GM18511 (cell line): ENCODE measurements at regions not wholly inside any gene's neighbourhood (a gene's known extent, or its start where the extent isn't known, plus 50 kb on each side); places are given as distances from the start of the nearest gene placed in this dataset.

Source experiments
- ATAC-seq: cut with Tn5 transposase; IDR thresholded peaks from one replicate; pipeline ENCODE4 v1.9.1; 2021; ENCODE audit warnings: mild to moderate bottlenecking, moderate library complexity; ENCODE audit not compliant: unreplicated experiment

DNA sequence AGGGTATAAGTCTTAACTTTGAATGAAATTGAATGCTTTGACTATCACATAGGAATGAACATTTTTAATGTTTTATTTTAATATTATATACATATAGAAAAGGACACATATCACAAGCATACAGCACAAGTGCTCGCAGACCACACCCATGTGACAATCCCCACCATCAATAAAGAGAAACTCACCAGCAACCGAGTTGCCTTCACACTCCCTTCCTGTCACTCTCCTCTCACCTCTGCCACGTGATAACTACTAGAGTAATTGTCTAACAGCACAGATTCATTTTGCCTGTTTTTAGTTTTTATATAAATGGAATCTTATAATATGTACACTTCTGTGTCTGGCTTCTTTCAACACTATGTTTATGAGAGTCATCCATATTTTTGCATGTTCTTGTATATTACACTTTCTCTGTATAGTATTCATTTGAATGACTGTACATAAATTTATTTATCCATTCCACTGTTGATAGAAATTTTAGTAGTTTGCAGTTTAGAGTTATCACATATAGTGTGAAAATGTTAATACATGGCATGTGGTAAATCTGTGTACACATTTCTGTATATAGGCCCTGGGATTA lies 304.9 kb upstream of the DUSP10 start:
- no peak for ATAC-seq

DNA sequence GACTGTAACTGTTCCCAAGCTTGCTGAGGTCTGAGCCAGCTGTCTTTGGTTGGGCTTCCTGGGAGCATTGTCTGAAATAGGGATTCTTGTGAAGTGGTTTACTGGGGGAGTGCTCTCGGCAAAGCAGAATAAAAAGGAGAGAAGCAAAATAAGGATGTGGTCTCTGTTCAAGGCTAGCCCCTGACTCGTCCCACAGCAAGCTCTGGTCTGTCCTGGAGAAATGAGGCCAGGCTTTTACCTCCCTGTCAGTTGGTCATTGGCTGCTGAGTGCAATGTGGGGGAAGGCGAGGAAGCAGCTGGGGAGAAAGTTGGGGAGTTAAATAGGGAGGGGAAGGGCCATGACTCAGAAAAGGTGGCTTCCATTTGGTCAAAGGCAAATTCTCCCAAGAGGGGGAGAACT lies 303.9 kb upstream of the DUSP10 start:
- no peak for ATAC-seq

DNA sequence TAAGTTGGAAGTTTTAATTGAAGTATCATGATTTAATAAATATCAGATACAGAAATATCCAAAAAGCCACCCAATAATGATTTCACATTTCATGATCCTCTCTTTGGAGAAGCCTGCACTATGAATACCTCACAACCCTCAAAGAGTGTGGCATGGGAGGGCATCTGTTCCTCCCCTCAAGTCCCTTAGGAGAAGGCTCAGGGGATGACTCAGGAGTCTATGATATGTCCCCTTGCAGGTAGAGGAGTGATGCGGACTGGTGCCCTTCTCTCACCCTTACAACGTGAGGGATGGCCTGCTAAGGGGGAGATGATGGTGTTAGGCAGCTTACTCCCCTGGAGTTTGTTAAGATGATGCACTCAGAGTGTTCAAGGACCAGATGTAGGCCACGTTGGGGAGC lies 303.3 kb upstream of the DUSP10 start:
- ATAC-seq, result no peak

DNA sequence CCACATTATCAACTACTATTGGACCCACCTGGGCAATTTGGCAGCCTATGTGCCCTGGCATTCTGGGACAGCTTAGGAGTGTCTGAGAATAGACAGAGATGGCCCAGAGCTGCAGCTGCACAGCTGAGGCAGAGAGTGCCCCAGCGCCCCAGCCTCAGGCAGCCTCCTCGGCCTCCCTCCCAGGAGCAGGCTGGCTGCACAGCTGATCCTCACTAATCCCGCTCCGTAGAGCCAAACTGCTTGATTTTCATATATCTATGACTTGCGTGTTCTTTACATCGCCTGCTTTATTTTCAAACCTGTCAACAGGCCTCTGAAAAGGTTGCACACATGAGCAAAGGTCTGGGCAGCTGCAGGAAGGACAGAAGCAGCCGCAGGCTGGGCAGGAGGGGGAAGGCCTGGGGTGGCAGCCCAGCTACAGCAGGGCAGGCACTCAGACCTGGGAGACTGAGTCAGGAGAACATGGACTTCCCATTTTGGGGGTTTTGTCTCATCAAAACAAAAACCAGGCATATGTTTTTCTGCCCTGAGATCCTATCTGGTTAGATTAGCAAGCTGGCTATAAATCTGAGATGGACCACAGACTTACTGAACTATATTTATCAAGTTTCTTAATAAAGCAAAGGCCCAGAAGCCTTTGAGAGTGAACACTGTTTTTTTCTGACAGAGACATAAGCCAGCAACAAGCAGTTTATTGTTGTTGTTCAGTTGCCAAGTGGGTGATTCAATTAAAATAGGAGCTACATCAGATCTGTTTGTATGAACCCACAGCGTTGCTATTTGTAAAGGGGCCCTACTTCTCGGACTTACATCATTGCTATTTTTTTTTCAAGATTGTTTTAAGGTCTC lies 301.8 kb upstream of the DUSP10 start:
- ATAC-seq, result no peak

DNA sequence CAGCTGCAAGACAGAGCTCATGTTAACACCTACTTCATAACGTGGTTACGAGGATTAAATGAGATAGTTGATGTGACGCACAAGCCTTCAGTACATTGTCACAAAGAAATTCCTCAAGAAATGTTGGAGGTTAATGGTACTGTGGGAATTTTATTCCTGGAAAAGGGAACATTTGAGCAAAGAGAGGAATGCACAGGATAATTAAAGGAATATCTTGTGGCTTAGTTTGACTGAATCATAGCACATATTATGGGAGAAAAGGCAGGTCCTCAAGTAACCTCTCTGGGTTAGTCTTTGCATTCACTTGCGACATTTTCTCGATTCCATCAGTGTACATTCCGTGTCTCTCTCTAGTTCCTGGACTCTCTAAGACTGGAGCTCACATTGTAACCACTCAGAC lies 300.2 kb upstream of the DUSP10 start:
- no peak for ATAC-seq

DNA sequence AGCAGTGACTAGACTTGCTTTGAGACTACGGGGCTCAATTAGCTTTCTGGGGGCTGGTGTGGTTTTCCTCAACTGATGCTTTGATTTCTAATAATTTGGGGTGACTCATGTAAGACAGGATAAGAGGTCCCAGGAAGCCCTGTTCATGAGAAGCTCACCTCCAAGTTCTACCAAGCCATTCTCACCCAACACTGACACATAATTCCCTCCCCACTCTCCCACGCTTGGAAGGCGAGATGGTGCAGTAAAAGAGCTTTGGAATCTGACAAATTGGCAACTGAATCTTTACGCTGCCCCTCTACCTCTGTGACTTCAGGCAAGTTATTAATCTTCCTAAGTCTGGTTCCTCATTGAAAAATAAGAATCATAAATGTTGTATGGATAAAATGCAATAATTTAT lies 299.1 kb upstream of the DUSP10 start:
- ATAC-seq, result no peak

DNA sequence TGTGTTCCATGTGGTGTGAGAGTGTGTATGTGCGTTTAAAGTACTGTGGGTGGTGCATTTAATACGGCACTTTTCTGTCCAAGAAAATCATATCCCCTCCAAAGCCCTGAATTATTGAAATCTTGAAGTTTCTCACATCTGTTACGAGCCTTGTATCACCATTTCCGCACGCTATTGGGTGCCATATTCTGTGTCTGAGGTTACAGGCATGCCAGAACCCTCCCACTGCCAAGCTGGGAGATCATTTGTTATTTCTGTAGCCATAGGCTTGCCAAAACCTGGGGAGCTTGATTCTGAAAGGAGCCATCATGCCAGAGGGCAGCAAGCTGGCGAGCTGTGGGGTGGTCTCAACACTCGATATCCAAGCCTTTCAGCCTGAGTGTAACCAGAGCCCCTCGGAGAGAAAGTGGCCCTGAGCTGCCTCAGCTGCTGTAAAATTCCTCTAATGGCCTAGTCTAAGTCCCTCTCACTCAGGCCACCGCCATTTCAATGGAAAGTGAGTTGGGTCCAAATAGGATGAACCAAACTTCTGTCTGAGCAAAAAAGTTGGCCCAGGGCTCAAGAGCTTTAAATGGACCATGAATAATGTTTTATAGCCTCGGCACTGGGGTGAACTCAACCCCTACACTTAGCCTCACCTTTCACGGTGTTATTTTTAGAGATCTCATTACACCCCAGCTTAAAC lies 298.4 kb upstream of the DUSP10 start:
- no peak for ATAC-seq

DNA sequence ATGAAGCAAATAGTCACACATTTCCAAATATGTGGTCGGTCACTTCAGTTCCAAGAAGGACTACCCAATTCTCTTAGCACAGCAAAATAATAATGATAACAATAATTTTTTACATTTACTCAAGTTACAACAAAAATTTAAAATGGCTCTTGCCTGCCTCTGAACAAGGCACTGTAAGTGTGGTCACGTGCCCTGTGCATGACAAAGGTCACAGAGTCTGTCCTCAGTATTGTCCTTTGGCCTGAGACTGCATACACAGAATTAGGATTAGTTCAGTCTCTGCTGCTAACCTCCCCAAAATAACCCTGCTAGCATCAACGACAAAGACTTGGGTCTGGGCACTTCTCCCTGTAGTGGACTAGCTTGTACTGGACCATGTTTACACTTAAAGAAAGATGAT lies 297.1 kb upstream of the DUSP10 start:
- no peak for ATAC-seq

DNA sequence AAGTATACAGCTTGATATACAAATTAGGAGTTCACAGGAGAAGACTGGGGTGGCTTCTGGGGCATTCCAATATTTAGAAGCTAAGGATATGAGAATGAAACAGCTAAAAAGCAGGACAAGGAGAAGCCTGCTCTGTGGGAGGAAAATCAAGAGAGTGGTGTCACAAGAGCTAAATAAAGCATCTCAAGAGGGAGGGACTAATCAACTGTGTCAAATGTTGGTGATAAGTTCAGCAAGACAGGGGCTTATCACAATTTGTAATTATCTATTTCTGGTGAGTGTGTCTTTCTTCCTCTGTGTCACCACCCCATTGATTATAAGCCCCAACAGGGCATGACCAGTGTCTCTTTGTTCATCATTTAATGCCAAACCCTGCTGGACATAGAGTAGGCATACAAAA lies 295.8 kb upstream of the DUSP10 start:
- ATAC-seq, result no peak

DNA sequence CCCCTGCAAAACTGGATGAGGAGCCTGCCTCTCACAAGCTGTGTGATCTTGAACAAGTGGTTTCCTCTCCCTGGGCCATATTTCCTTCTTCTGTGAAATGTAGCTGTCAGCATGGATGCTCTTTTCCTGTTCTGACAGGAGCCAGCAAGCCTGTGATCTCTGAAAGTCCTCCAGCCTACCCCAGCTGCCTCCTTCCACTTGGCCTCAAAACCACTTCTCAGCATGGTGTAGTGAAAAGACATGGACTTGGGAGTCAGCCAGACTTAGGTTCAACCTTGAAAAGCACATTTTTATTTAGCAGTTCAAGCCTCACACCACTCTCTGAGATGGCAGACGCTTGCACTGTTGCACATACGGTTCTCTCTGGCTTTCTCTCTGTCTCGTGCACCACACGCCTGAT lies 292.9 kb upstream of the DUSP10 start:
- no peak for ATAC-seq

DNA sequence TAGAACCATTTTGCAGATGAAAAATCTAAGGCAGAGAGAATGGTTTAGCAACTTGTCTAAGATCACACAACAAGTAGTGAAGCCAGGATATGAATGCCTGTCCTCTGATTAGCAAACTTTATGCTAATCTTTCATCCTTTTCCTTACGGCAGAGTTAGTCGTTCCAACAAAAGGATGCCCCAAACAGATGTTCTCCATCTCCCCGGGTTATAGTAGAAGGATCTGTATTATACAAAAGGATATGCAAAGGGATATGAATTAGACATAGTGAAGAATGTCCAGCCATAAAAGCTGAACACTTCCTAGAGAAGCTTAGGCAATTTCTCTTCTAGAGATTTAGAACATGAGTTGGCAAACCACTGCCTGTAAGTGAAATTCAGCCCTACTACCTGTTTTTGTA lies 291.6 kb upstream of the DUSP10 start:
- ATAC-seq, result no peak

DNA sequence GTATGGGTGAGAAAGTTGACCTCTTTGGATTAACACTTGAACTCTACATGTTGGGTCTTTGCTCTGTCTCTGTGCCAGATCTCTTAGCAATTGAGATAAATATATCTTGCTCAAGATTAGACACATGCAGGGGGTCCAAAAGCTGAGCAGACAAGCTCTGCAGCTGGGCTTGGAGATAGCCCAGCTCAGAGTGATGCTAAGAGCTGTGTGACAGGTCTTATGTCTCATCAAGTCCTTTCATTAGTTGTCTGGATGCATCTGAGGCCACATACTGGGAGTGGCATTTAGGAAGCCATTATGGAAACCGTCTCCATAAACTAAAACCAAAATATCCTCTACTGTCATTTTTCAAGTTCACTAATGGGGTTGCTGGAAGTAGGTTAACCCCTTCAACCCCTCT lies 289.4 kb upstream of the DUSP10 start:
- ATAC-seq, result no peak

DNA sequence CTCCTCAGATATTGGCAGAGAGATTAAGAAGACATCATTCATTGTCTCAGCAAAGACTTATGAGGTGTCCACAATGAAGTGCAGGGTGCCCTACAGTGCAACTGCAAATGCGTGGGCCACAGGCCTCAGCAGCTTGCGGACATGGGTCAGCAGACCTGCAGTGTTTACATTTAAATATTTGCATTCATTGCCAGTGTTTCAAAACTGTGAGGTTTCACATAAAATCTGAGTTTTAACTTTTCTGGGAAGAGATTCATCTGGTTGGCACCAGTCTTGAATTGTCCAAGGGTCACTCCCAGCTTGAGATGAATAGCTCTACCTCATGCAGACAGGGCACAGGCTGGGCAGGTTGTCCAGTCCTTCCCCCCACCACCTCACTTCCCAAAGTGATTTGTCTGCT lies 286.8 kb upstream of the DUSP10 start:
- ATAC-seq, result no peak

DNA sequence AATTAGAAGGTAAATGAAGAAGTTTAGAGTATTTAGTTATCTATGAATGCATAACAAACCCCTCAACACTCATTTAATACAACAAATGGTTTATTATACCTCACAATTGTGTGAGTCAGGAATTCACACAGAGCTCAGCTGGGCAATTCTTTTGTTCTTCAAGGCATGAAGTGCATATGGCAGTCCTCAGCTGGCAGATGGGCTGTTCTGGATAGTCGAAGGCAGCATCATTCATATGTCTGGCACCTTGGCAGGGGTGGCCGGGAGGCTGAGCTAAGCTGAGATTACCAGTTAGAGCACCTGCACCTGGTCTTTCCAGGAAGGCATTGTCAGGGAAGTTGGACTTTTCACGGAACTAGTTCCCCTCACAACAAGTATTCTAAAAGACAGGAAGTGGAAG lies 286.2 kb upstream of the DUSP10 start:
- no peak for ATAC-seq

DNA sequence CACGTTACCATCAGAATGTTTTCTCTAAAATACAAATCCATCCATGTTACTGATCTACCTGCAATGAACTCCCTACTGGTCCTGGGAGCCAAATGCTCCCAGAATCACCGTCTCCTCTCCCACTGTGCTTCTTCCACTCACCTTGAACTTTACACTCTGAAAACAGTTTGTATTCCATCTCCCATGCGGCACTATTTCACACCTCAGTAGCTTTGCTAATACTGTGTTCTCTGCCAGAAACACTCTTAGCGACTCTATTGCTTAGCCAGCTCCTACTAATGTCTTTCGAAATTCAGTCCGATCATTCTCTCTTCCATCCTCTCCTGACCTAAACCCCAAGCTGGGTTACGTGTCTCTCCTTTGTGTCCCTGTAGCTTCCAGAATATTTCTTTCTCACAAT lies 284.4 kb upstream of the DUSP10 start:
- no peak for ATAC-seq

DNA sequence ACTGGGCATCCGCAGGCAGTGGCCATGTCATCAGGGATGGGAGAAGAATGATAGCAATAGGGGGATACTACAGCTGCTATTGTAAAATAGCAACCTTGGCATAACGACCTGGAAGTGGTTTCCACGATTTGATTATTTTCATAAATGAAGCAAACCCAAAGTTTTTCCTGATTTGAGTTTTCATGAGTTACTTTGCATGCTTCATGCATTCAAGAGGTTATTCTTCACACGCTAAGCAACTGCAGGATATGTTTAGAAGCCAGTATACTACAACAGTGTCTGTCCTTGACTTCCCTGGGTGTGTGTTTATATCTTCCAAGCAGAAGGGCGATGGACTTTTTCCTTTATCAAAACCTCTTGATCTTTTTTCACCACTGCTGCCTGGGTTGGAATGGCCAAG lies 281.1 kb upstream of the DUSP10 start:
- no peak for ATAC-seq

DNA sequence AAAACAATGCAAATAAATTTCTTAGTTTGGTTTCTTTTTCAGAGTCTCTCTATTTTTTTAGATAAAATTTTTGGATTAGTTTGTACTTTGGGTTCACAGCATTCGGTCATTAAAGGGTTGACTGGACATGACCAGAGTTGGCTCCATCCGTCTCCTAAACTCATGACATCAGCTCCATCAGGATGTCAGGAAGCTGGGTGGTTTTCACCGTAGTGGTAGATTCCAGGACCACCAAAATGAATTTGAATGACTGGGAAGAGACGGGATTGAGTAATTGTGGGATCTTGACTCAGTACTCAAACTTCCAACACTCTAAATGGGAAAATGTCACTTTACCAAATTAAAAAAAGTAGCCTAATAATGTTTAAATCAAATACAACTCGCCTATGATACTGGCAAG lies 279.2 kb upstream of the DUSP10 start:
- no peak for ATAC-seq

DNA sequence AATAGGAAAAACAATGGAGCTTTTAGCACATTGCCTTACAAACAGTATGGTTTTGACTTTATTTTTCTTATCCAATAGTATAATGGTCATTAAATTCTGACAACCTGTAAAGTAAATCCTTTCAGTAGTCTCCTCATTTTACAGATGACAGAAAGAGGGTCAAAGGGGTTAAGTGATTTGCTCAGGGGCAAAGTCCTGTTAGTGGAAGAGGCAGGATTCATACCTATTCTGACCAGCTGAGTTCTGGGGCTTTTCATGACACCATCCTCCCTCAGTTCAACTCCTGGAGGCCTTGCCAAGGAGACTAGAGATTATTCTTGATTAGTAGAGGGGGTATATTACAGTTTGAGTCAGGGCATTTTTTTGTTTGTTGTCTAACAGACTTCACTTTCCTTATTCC lies 278.7 kb upstream of the DUSP10 start:
- no peak for ATAC-seq

DNA sequence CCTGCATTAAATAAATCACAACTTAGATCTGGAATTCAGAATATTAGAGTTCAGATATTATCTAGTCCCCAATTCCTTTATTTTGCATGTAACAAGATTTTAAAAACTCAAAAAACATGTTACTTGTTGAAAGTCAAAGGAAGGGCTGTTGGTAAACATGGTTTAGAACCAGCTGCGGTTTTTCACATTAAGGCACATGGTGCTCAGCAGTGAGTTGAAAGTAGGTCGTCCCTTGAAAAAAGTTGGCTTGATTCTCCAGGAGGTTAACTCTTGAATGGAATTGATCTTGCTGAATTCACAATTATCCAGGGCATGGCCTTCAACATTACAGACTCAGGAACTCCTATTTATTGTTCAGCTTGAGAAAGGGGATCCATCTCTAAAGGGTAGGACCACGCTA lies 277.1 kb upstream of the DUSP10 start:
- no peak for ATAC-seq

DNA sequence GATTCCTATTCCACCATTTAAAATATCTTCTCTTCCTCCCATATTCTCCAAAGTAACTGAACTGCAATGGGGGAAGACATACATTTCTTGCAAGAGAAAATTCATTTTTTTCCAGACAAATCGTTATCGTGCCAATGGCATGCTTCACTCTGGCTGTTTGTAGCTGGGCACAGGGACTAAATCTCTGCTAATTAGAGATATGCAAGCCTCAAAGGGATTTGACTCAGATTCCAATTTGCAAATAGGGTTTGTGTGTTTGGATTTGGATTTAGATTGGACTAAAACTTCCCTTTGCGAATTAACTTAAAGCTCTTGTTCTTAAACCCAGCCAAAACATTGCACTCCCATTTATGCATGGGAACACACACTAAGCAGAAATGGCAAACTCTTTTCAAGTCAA lies 276.2 kb upstream of the DUSP10 start:
- ATAC-seq, result no peak

DNA sequence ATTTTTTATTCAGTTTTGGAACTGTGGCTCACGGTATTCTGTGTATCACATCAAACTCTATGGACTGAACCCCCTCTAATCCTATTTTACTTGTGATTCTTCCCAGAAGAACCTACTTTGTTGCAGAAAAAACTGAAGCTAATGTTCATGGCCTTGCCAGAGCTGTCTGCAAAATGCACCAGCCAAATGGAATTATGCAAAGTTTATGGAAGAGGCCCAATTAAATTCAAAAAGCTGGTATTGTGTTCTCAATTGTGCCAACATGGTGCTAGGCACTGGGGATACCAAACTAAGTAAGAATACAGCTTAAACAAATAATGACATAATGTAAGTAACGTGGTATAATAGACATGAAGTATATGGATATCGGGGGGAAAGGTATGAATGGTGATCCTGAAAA lies 273.8 kb upstream of the DUSP10 start:
- no peak for ATAC-seq

DNA sequence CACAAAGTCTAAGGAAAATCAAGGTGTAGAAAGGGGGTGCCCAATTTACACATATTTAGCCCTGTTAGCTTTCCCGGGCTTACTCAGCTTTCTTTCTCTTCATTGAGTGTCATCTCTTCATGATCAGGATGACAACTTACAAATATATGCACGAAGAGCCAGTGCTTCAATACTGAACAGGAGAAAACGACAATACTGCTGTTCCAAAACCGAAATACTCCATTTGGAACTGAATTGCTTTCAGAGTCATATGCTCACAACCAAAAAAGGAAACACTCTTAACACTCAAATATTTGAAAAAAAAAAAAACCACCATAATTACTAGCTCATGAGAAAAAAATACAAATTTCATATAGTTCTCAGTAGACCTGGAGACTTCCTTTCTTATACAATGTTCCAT lies 272.1 kb upstream of the DUSP10 start:
- no peak for ATAC-seq
